ENCODE measurements at regions not wholly inside any gene's neighbourhood (a gene's known extent, or its start where the extent isn't known, plus 50 kb on each side); places are given as distances from the start of the nearest gene placed in this dataset.

DNA sequence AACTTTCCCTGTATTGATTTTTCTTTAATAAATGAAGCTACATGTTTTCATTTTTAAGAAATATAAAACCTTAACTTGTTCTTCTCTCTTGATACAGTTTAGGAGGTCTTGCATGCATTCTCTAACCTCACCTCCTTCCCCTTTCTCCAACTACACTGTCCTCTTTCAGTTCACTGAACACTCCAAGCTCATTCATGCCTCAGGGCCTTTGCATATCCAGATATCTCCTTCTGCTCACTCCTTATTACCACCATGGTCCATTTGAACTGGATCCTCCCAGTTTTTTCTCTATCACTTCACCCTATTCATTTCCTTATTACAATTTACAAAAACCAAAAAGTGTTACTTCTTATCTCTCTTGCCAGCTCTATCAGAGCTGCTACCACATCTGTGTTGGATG lies 242.9 kb upstream of the PLEKHG7 start:
- DNase-seq, result no peak

DNA sequence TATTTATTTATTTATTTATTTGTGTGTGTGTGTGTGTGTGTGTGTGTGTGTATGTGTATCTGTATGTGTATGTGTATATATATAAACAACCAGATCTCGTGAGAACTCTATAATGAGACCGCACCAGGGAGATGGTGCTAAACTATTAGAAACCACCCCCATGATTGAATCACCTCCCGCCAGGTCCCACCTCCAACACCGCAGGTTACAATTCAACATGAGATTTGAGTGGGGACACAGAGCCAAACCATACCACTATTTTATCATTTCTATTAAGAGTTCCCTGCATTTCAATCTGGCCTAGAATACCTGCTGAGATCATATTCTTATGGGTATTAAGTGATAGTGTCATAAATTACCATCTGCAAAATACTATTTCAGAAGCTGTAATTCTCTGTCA lies 243.8 kb upstream of the PLEKHG7 start:
- DNase-seq, result no peak

GRCh38 chr12:92457458-92458180 lies 245.2 kb upstream of the PLEKHG7 start:
- DNase-seq, result no peak

GRCh38 chr12:92452763-92453162 lies 250.0 kb upstream of the PLEKHG7 start:
- DNase-seq, result no peak

- DNase-seq, result no peak
These were observed 256.7 kb upstream of the PLEKHG7 start for GRCh38 chr12:92446083-92446460.

DNA sequence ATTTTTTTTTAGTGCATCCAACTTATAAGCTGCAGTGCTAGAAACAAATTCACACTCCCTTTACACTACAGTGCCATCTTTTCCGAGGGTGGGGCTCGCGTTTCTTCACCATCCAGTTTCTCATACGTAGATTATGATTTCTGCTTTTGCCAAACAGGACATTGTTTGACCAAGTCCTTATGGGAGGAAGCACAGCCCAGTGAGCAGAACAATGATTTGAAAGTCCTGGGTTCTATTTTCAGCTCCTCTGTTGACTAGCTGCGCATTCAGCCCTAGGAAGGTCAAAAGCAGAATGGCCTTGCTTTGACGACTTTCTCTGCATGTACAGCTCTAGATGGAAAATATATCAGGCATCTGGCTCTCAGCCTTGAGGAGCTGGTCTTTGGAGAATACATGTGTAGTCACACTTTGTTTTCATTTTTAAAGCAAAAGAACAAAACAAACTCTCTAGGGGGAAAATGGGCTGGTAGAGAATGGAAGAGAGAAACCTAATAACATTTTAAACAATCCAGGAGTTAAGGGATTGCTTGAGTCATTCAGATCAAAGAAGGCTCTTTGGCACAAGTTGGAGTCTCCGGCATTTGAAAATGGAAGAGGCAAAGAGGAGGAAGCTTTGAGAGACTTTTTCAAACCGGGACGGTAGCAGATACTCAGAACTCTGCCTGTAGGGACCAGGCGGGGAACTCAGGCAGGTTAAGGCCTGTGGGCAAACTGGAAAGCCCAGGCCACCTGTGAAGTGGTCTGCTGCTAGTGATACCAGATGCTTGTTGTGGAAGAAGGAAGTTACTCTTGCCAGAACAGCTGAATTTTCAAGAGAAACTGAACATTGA lies 257.3 kb upstream of the PLEKHG7 start:
- DNase-seq, result no peak

- DNase-seq, result no peak
These were observed 258.0 kb upstream of the PLEKHG7 start for GRCh38 chr12:92444763-92445162.

DNA sequence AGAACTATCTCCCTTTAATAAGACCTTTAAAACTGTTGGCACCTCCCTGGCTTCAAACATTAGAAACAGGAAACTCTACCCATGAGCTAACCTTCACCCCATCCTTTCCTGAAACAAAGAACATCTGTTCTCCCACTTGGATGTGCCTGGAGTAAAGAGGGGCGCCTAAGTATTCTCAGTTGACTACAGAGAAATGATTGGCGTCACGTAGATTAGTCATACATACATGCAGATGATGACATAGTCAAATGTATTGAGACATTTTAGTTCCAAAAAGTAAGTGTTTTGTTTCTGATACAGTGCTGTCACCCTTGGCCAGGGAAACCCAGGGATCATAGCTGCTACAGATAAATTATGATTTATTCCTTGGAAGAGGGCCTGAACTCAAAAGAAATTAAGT lies 260.0 kb upstream of the PLEKHG7 start:
- DNase-seq, result no peak

- no peak for DNase-seq
These were observed 262.7 kb upstream of the PLEKHG7 start for GRCh38 chr12:92440072-92440471.

DNA sequence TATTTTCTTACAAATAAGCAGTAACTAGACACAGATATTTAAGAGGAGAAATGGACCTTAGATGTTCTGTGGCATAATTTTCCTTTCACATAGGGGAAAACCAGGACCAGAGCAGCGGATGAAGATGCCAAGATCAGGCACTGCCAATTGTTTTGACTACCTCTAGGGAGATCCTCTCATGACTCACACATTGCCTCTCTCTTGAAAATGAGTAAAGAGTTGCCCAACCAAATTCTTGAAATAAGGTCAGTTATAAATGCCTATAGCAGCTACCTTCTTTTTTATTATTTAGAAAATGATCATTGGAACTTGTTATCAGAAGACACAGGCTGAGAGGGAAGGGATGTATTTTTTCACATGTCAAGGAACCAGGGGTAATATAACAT lies 263.4 kb upstream of the PLEKHG7 start:
- DNase-seq, result no peak

DNA sequence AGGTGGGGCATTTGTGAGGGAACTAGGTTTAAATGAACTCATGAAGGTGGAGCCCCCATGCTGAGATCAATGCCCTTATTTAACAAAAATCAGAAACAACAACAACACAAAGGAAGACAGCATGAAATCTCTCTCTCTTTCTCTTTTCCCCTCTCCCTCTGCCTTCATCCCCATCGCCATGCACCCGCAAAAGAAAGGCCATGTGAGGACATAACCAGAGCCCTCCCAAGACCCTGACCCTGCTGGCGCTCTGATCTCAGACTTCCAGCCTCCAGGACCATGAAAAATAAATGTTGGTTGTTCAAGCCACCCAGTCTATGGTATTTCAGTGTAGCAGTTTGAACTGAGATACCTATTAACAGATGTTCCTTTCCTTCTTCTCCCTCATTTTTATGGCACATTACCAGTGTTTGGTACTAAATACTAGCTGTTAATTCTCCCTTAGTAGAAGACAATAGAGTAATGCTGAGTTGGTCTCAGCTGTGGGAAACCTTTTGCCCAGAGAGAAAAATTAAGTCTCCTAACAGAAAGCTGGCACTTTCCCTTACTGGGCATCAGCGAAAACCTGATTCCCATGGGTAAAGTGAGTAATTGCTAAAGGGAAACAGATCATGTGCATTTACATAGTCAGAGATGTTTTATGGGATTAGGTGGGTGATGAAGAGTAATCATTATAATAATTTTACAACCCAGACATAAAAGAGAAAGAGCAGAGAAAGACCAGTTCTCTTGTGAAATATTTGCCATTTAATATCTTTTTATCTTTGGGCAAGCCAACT lies 264.0 kb upstream of the PLEKHG7 start:
- DNase-seq, result no peak

DNA sequence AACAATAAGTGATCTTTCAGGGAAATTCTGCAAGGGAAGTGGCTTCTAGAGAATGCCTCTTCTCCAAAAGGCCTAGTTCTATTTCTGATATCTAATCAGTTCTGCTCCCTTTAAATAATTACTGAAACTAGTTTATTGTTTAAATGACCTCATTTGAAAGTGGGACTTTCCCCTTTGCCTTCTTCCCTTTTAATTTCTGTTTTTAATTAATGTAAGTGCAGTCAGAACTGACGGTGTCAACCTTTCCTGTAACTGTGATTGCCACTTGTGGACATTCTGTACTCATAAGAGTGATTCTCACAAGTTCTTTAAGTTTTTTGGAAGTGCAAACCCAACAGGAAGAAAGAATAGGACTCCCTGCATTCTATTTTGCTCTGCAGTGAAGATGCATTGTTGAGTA lies 265.3 kb upstream of the PLEKHG7 start:
- no peak for DNase-seq

DNA sequence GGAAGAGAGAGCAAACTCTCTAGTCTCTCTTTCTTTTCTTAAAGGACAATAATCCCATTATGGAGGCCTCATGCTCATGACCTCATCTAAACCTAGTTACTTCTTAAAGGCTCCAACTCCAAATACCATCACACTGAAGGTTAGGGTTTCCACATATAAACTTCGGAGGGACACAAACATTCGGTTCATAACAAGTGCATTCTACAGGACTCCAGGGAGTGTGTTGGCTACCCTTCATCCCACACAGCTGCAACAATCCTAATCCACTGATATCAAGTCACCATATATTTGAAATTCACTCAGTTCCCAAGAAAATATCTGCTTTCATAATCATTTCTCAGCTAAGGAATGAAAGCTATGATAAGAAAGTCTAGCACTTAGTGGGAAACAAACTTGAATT lies 265.9 kb upstream of the PLEKHG7 start:
- DNase-seq, result no peak

DNA sequence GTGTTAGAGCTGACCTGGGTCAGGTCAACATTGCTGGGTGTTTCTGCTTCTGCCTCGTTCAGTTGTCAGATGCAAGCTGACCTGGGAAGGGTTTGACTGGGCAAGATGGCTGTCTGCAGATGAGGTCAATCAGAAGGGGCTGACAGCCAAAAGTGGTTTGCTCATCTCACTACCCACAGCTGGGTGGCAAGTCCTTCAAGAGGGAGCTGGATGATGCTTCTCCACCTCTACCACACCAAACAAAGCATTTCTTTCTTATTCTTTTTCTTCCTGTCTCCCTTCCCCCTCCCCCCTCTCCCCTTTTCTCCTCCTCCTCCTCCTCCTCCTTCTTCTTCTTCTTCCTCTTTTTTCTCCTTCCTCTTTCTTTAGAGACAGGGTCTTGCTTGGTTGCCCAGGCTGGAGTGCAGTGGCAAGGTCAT lies 268.2 kb upstream of the PLEKHG7 start:
- DNase-seq, result no peak

GRCh38 chr12:92432724-92433441 lies 269.9 kb upstream of the PLEKHG7 start:
- no peak for DNase-seq

DNA sequence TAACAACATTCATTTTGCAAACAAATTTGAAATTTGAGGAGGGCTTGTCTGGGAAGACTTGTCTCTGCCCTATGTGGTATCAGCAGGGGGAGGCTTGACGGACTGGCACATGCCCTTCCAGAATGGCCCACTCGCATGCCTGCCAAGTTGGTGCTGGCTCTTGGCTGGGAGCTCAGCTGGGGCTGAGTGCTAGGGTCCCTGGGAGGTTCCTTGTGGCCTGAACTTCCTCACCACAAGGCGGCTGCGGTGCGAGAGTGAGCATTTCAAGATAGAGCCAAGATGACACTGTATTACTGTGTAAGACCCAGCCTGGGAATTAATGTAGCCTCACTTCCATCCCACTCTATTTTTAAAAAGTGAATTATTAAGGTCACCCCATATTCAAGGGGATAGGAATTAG lies 271.6 kb upstream of the PLEKHG7 start:
- DNase-seq, result no peak

- no peak for DNase-seq
These were observed 276.5 kb upstream of the PLEKHG7 start for GRCh38 chr12:92426332-92426731.

- DNase-seq, result no peak
These were observed 277.6 kb upstream of the PLEKHG7 start for GRCh38 chr12:92425165-92425564.

GRCh38 chr12:92424338-92424737 lies 278.5 kb upstream of the PLEKHG7 start:
- DNase-seq, result no peak

- no peak for DNase-seq
These were observed 276.1 kb upstream of the BTG1 start for GRCh38 chr12:92421701-92422100.

DNA sequence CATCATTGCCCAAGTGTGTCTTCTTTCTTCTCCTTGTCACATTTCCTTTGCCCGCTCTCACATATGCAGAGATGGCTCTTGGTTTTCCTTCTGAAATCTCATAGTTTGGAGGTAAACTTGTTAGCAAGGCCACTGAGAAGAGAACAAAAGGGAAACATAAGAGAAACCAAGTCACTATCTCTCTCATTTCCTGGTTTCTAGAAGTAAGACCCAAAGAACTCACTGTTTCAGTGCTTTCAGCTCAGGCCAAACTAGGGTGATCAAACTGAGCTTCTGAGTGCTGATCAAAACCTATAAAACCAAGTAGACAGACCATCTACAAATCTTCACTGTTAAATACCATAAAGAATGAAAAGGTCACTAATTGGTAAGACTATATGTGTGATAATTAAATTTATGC lies 275.4 kb upstream of the BTG1 start:
- no peak for DNase-seq

GRCh38 chr12:92419201-92419600 lies 273.6 kb upstream of the BTG1 start:
- no peak for DNase-seq

GRCh38 chr12:92418381-92418780 lies 272.7 kb upstream of the BTG1 start:
- no peak for DNase-seq
